ENCODE measurements at regions not wholly inside any gene's neighbourhood (a gene's known extent, or its start where the extent isn't known, plus 50 kb on each side); places are given as distances from the start of the nearest gene placed in this dataset.

GRCh38 chr2:200184748-200185627, 121.5 kb upstream of the SPATS2L start:
- no peak overlapping the region for H3K9ac ChIP-seq (replicated peaks; ENCODE audit: extremely low read depth, insufficient read depth, low read length)
- H3K27me3 ChIP-seq (ENCODE audit: control insufficient read depth in 2 of 2, insufficient read depth in 2 of 2, low read length in 2 of 2): peaks cover 6 to 18% of the 10 kb centered on the region in 2 experiments
- DNase-seq (ENCODE audit: low read depth, low spot score): no peak
- BruUV-seq (replicated peaks): no TSS peak
- TF ChIP-seq FOS (IDR thresholded peaks at IDR 0.05; ENCODE audit: borderline replicate concordance, insufficient read depth, low read length): no peak
- no peak for TF ChIP-seq JUN (IDR thresholded peaks at IDR 0.05; ENCODE audit: borderline replicate concordance, insufficient read depth, insufficient read length, low read depth)
- no peak for TF ChIP-seq POLR2A (IDR thresholded peaks at IDR 0.05; ENCODE audit: low read depth, low read length)
- TF ChIP-seq MAX (IDR thresholded peaks at IDR 0.05; ENCODE audit: insufficient read depth, insufficient read length): no peak
- TF ChIP-seq CTCF (IDR thresholded peaks at IDR 0.05; ENCODE audit: extremely low read depth in 1 of 2, insufficient read depth in 1 of 2, low read depth in 1 of 2, low read length in 2 of 2): no peak
- TF ChIP-seq EZH2 (IDR thresholded peaks at IDR 0.05; ENCODE audit: borderline replicate concordance, low read depth, low read length, severe bottlenecking): no peak
- no peak for TF ChIP-seq POLR2AphosphoS5 (IDR thresholded peaks at IDR 0.05; ENCODE audit: insufficient read depth, low read depth, low read length)
- TF ChIP-seq GATA2 (IDR thresholded peaks at IDR 0.05; ENCODE audit: insufficient read depth, insufficient read length, low read depth, low read length): no peak
- no peak for TF ChIP-seq MYC (IDR thresholded peaks at IDR 0.05; ENCODE audit: low read depth, low read length)
- no peak overlapping the region for H3K4me2 ChIP-seq (ENCODE audit: insufficient read depth, low read length)
- intact Hi-C loops (cut with micrococcal nuclease) (loop anchor here (10.0 kb wide), 1 partner anchor 200 kb away; no protein-coding TSS in a partner anchor), dilution Hi-C loops (cut with MboI; ENCODE audit: extremely low pct_ligation_motif_present, low sequenced_read_pairs) (no loop called here)
- CTCF ChIA-PET: interaction anchor here (1.7 kb wide), 1 partner anchor 296 kb away, joined by 3 read pairs; no protein-coding TSS in a partner anchor
- no peaks in the 10 kb centered on the region for H4K20me1 ChIP-seq (replicated peaks; ENCODE audit: control insufficient read depth, extremely low read depth, insufficient read depth, low read length)
- no peak overlapping the region for H2AFZ ChIP-seq (ENCODE audit: low read depth, low read length)
- no peak for FAIRE-seq
- no peak overlapping the region for H3K27ac ChIP-seq (ENCODE audit: insufficient read depth, low read depth, low read length)
- no peaks in the 10 kb centered on the region for H3K36me3 ChIP-seq (ENCODE audit: control insufficient read depth in 2 of 2, extremely low read depth in 1 of 2, insufficient read depth in 2 of 2, low read length in 2 of 2)
- POLR2A ChIA-PET: no interaction called here
- H3K79me2 ChIP-seq (ENCODE audit: control insufficient read depth, insufficient read depth, low read length): no peaks in the 10 kb centered on the region
- H3K9me1 ChIP-seq (replicated peaks; ENCODE audit: control insufficient read depth, extremely low read depth, insufficient read depth, low read length): no peaks in the 10 kb centered on the region
- no peaks in the 10 kb centered on the region for H3K9me3 ChIP-seq (replicated peaks; ENCODE audit: control insufficient read depth, insufficient read depth, low read length)
- no peak overlapping the region for H3K4me3 ChIP-seq (replicated peaks in 1 of 3; ENCODE audit: insufficient read depth in 1 of 3, low read depth in 1 of 3, low read length in 3 of 3)
- H3K4me1 ChIP-seq (ENCODE audit: control insufficient read depth, extremely low read depth, insufficient read depth, low read length): no peaks in the 10 kb centered on the region

Measured in endothelial cell of umbilical vein (primary cell).